IMR-90 (cell line): ENCODE measurements at regions not wholly inside any gene's neighbourhood (a gene's known extent, or its start where the extent isn't known, plus 50 kb on each side); places are given as distances from the start of the nearest gene placed in this dataset.

ENCODE experiments used
- ATAC-seq: fragments of 200-7000 bp; cut with Tn5 transposase; 2 replicates; pipeline ENCODE4 v1.9.1; 2020; ENCODE audit warnings: low read depth, mild to moderate bottlenecking, moderate library complexity
- BruUV-seq: library from RNA; stranded (reverse); fragments of 400-500 nt; replicated peaks from 2 replicates; lab custom pipeline; 2021; lab: Mats Ljungman, UMichigan
- CTCF ChIA-PET: fragments of 300-600 bp; formaldehyde crosslinking; extraction: SDS; loops from one replicate; lab custom pipeline; 2021; ENCODE audit warnings: antibody characterized with exemption; lab: Yijun Ruan, JAX
- POLR2A ChIA-PET: fragments of 300-600 bp; sonication (Branson Sonifier 250); formaldehyde crosslinking; loops from one replicate; lab custom pipeline; 2022; ENCODE audit warnings: antibody characterized with exemption; ENCODE audit not compliant: unreplicated experiment; lab: Charles Lee
- DNase-seq: peaks from one replicate; pipeline ENCODE4 v3.0.0; 2013
- H2AFZ ChIP-seq: replicated peaks from 2 replicates; pipeline ENCODE3; 2013; ENCODE audit warnings: low read length, mild to moderate bottlenecking; ENCODE audit not compliant: poor library complexity
- H2AK5ac ChIP-seq: 2 replicates; pipeline ENCODE4 v1.6.1; 2013; ENCODE audit warnings: low read depth, low read length, inconsistent platforms
- H2AK9ac ChIP-seq: replicated peaks from 2 replicates; pipeline ENCODE3; 2013; ENCODE audit warnings: mild to moderate bottlenecking, low read depth, low read length, moderate library complexity; ENCODE audit not compliant: poor library complexity
- H2BK120ac ChIP-seq: 2 replicates; pipeline ENCODE4 v1.6.1; 2013; ENCODE audit warnings: low read depth, low read length, inconsistent platforms
- H2BK15ac ChIP-seq: 3 replicates; pipeline ENCODE4 v1.6.1; 2013; ENCODE audit warnings: low read depth, low read length, inconsistent platforms
- H2BK20ac ChIP-seq: 2 replicates; pipeline ENCODE4 v1.6.1; 2013; ENCODE audit warnings: low read depth, mild to moderate bottlenecking, inconsistent platforms, low read length, moderate library complexity
- H2BK5ac ChIP-seq: 2 replicates; pipeline ENCODE4 v1.6.1; 2013; ENCODE audit warnings: mild to moderate bottlenecking, low read depth, low read length, inconsistent platforms; ENCODE audit not compliant: poor library complexity, severe bottlenecking
- H3K14ac ChIP-seq: replicated peaks from 2 replicates; pipeline ENCODE4 v1.6.1; 2013; ENCODE audit warnings: low read depth, low read length, inconsistent platforms
- H3K18ac ChIP-seq: 2 replicates; pipeline ENCODE4 v1.6.1; 2013; ENCODE audit warnings: low read depth, low read length, control low read depth
- H3K23ac ChIP-seq: 2 replicates; pipeline ENCODE4 v1.6.1; 2013; ENCODE audit warnings: low read depth, low read length, inconsistent platforms
- H3K27ac ChIP-seq: 2 replicates; pipeline ENCODE4 v1.5.1; 2013; ENCODE audit warnings: mild to moderate bottlenecking, control low read depth, low read length; ENCODE audit not compliant: insufficient read depth
- H3K27me3 ChIP-seq: 2 replicates; pipeline ENCODE4 v1.6.1; 2013; ENCODE audit warnings: low read length; ENCODE audit not compliant: control insufficient read depth, insufficient read depth
- H3K36me3 ChIP-seq: 2 replicates; pipeline ENCODE4 v1.6.1; 2013; ENCODE audit warnings: low read length, mixed read lengths; ENCODE audit not compliant: control insufficient read depth, insufficient read depth
- H3K4ac ChIP-seq: 2 replicates; pipeline ENCODE4 v1.6.1; 2013; ENCODE audit warnings: low read depth, low read length, inconsistent platforms
- H3K4me1 ChIP-seq: 2 replicates; pipeline ENCODE4 v1.6.1; 2013; ENCODE audit warnings: low read length, mixed read lengths; ENCODE audit not compliant: control insufficient read depth, insufficient read depth
- H3K4me2 ChIP-seq: 2 replicates; pipeline ENCODE4 v1.6.1; 2013; ENCODE audit warnings: low read depth, mild to moderate bottlenecking, control low read depth, low read length, moderate library complexity
- H3K4me3 ChIP-seq: 2 replicates; pipeline ENCODE4 v1.5.1; 2013; ENCODE audit warnings: low read depth, mild to moderate bottlenecking, control low read depth, low read length, moderate library complexity; ENCODE audit not compliant: insufficient read depth
- H3K56ac ChIP-seq: 2 replicates; pipeline ENCODE4 v1.6.1; 2013; ENCODE audit warnings: low read length, inconsistent platforms; ENCODE audit not compliant: insufficient read depth; ENCODE audit errors: extremely low read depth
- H3K79me1 ChIP-seq, 2 experiments: 2 replicates each; pipeline ENCODE4 v1.6.1; 2013; ENCODE audit warnings: low read length in 2 of 2, inconsistent platforms in 1 of 2, low read depth in 1 of 2
- H3K9ac ChIP-seq: 2 replicates; pipeline ENCODE4 v1.6.1; 2013; ENCODE audit warnings: low read depth, low read length, control low read depth
- H3K9me1 ChIP-seq: 2 replicates; pipeline ENCODE4 v1.6.1; 2013; ENCODE audit warnings: low read length, inconsistent platforms; ENCODE audit not compliant: insufficient read depth
- H3K9me3 ChIP-seq: 2 replicates; pipeline ENCODE4 v1.6.1; 2013; ENCODE audit warnings: low read length; ENCODE audit not compliant: control insufficient read depth, insufficient read depth
- H4K20me1 ChIP-seq: 2 replicates; pipeline ENCODE4 v1.6.1; 2013; ENCODE audit warnings: low read length, inconsistent platforms; ENCODE audit not compliant: insufficient read depth
- H4K5ac ChIP-seq: 2 replicates; pipeline ENCODE4 v1.6.1; 2013; ENCODE audit warnings: mild to moderate bottlenecking, low read depth, low read length, control low read depth
- H4K8ac ChIP-seq, 2 experiments: 2 replicates each; pipeline ENCODE4 v1.6.1; 2013; ENCODE audit warnings: low read depth in 2 of 2, low read length in 2 of 2, control low read depth in 1 of 2, inconsistent platforms in 1 of 2
- H4K91ac ChIP-seq: 2 replicates; pipeline ENCODE4 v1.6.1; 2013; ENCODE audit warnings: low read depth, low read length, inconsistent platforms; ENCODE audit not compliant: insufficient read depth
- BHLHE40 ChIP-seq: fragments of 150-350 bp; IDR thresholded peaks from 2 replicates; pipeline ENCODE4 v1.6.1; 2016; ENCODE audit warnings: mild to moderate bottlenecking, low read depth, low read length
- CEBPB ChIP-seq: IDR thresholded peaks from 2 replicates; pipeline ENCODE4 v1.6.1; 2012; ENCODE audit warnings: low read depth, low read length, improper control_type of control experiment
- CHD1 ChIP-seq: IDR thresholded peaks from 2 replicates; pipeline ENCODE4 v1.6.1; 2012; ENCODE audit warnings: low read depth, low read length, improper control_type of control experiment
- FOS ChIP-seq: fragments of 150-350 bp; IDR thresholded peaks from 2 replicates; pipeline ENCODE4 v1.6.1; 2016; ENCODE audit warnings: low read depth, low read length
- MAFK ChIP-seq: IDR thresholded peaks from 2 replicates; pipeline ENCODE4 v1.6.1; 2012; ENCODE audit warnings: low read depth, low read length, improper control_type of control experiment
- MAZ ChIP-seq: IDR thresholded peaks from 2 replicates; pipeline ENCODE4 v1.6.1; 2012; ENCODE audit warnings: low read depth, mild to moderate bottlenecking, low read length, improper control_type of control experiment, moderate library complexity, borderline replicate concordance
- MXI1 ChIP-seq: IDR thresholded peaks from 2 replicates; pipeline ENCODE4 v1.6.1; 2012; ENCODE audit warnings: low read depth, mild to moderate bottlenecking, low read length, moderate library complexity, borderline replicate concordance
- NFE2L2 ChIP-seq: fragments of 150-350 bp; IDR thresholded peaks from 2 replicates; pipeline ENCODE4 v1.6.1; 2016; ENCODE audit warnings: low read depth, mild to moderate bottlenecking, low read length
- POLR2A ChIP-seq: IDR thresholded peaks from 2 replicates; pipeline ENCODE4 v1.6.1; 2012; ENCODE audit warnings: mild to moderate bottlenecking, low read depth, low read length
- RAD21 ChIP-seq: IDR thresholded peaks from 2 replicates; pipeline ENCODE4 v1.6.1; 2012; ENCODE audit warnings: low read length, improper control_type of control experiment
- RCOR1 ChIP-seq: IDR thresholded peaks from 2 replicates; pipeline ENCODE4 v1.6.1; 2012; ENCODE audit warnings: mild to moderate bottlenecking, low read length, improper control_type of control experiment; ENCODE audit not compliant: insufficient replicate concordance
- RFX5 ChIP-seq: IDR thresholded peaks from 2 replicates; pipeline ENCODE4 v1.8.0; 2012; ENCODE audit warnings: low read depth, mild to moderate bottlenecking, low read length, moderate library complexity
- SMC3 ChIP-seq: fragments of 150-350 bp; IDR thresholded peaks from 2 replicates; pipeline ENCODE4 v1.6.1; 2016; ENCODE audit warnings: low read depth, mild to moderate bottlenecking, antibody characterized with exemption, low read length, moderate library complexity
- USF2 ChIP-seq: fragments of 150-350 bp; IDR thresholded peaks from 2 replicates; pipeline ENCODE4 v1.6.1; 2017; ENCODE audit warnings: mild to moderate bottlenecking, antibody characterized with exemption, low read length, low read depth
- WGBS, 2 experiments: methylation state at CpG; one replicate each; pipeline versions ENCODE4 v1.1.5 to v1.1.7; 2013; ENCODE audit warnings: missing lambda C conversion rate in 2 of 2; ENCODE audit not compliant: insufficient read length in 1 of 2; ENCODE audit errors: extremely low coverage in 2 of 2; 5-methylcytosine and 5-hydroxymethylcytosine counted together
- dilution Hi-C: fragments of 300-500 bp; cut with HindIII; formaldehyde crosslinking; loops from one replicate; pipeline ENCODE4 v1.14.3; 2018; ENCODE audit warnings: low sequenced_read_pairs; ENCODE audit not compliant: unreplicated experiment
- in situ Hi-C: fragments of 300-500 bp; cut with MboI; formaldehyde crosslinking; loops from 3 replicates; pipeline ENCODE4 v1.14.3; 2019; ENCODE audit warnings: low sequenced_read_pairs, inconsistent platforms, mixed read lengths
- intact Hi-C: fragments of 100-400 bp; cut with micrococcal nuclease; formaldehyde crosslinking; loops from 2 replicates; pipeline ENCODE4 v1.10.0; 2022
- TF ChIP-seq, protein P1 (sequence below): conservative IDR thresholded peaks from 2 replicates; pipeline ENCODE4 v1.5.1; 2012; ENCODE audit warnings: mild to moderate bottlenecking, low read depth, low read length, improper control_type of control experiment
- TF ChIP-seq, protein P2 (sequence below): fragments of 150-350 bp; IDR thresholded peaks from 2 replicates; pipeline ENCODE4 v1.6.1; 2016; ENCODE audit warnings: low read depth, mild to moderate bottlenecking, low read length, moderate library complexity, borderline replicate concordance

GRCh38 chr12:105570944-105571343 lies 240.5 kb downstream of the C12orf75 start:
- no TSS peak for BruUV-seq
- intact Hi-C loops (no loop called here), in situ Hi-C loops (no loop called here), dilution Hi-C loops (no loop called here)
- Histone ChIP-seq H4K8ac (no peak overlapping the region), H3K27ac (no peak overlapping the region), H2BK20ac (no peak overlapping the region), H2AK9ac (no peak overlapping the region), H3K79me1 (no peaks in the 10 kb centered on the region), H3K4me2 (no peak overlapping the region), H3K4me3 (no peak overlapping the region), H4K5ac (no peak overlapping the region), H4K20me1 (no peaks in the 10 kb centered on the region), H3K4ac (no peak overlapping the region), H3K23ac (no peak overlapping the region), H3K36me3 (no peaks in the 10 kb centered on the region), H3K18ac (no peak overlapping the region), H2BK5ac (no peak overlapping the region), H3K4me1 (no peaks in the 10 kb centered on the region), H2BK15ac (no peak overlapping the region), H3K9me1 (no peaks in the 10 kb centered on the region), H3K56ac (no peak overlapping the region), H2AFZ (no peak overlapping the region), H3K9me3 (0 out of 2 replicates have a peak, but pooled peaks cover 2% of the 10 kb centered on the region), H3K27me3 (peaks cover 5% of the 10 kb centered on the region; the same call in 1 of the 2 replicates), H2BK120ac (no peak overlapping the region), H2AK5ac (no peak overlapping the region), H3K9ac (no peak overlapping the region), H3K14ac (no peak overlapping the region), H4K91ac (no peak overlapping the region)
- WGBS, 2 experiments, result no CpG with 5 or more reads among the region's 4 CpGs
- CTCF ChIA-PET, result no interaction called here
- DNase-seq, result no peak
- TF ChIP-seq FOS (no peak), RAD21 (no peak), MAZ (no peak), CHD1 (no peak), MXI1 (no peak), USF2 (no peak), POLR2A (no peak), NFE2L2 (no peak), RFX5 (no peak), CEBPB (no peak), BHLHE40 (no peak), RCOR1 (no peak), MAFK (no peak), SMC3 (no peak)
- TF ChIP-seq, protein P1, sequence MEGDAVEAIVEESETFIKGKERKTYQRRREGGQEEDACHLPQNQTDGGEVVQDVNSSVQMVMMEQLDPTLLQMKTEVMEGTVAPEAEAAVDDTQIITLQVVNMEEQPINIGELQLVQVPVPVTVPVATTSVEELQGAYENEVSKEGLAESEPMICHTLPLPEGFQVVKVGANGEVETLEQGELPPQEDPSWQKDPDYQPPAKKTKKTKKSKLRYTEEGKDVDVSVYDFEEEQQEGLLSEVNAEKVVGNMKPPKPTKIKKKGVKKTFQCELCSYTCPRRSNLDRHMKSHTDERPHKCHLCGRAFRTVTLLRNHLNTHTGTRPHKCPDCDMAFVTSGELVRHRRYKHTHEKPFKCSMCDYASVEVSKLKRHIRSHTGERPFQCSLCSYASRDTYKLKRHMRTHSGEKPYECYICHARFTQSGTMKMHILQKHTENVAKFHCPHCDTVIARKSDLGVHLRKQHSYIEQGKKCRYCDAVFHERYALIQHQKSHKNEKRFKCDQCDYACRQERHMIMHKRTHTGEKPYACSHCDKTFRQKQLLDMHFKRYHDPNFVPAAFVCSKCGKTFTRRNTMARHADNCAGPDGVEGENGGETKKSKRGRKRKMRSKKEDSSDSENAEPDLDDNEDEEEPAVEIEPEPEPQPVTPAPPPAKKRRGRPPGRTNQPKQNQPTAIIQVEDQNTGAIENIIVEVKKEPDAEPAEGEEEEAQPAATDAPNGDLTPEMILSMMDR, result no peak
- TF ChIP-seq, protein P2, sequence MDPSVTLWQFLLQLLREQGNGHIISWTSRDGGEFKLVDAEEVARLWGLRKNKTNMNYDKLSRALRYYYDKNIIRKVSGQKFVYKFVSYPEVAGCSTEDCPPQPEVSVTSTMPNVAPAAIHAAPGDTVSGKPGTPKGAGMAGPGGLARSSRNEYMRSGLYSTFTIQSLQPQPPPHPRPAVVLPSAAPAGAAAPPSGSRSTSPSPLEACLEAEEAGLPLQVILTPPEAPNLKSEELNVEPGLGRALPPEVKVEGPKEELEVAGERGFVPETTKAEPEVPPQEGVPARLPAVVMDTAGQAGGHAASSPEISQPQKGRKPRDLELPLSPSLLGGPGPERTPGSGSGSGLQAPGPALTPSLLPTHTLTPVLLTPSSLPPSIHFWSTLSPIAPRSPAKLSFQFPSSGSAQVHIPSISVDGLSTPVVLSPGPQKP, result no peak
- ATAC-seq, result no peak
- POLR2A ChIA-PET, result no interaction called here
